ENCODE measurements at regions not wholly inside any gene's neighbourhood (a gene's known extent, or its start where the extent isn't known, plus 50 kb on each side); places are given as distances from the start of the nearest gene placed in this dataset.

GRCh38 chr5:174192901-174193300 lies 147.4 kb downstream of the NSG2 start:
- no peak for TF ChIP-seq CTCF (IDR thresholded peaks at IDR 0.05; ENCODE audit: low read depth, low read length)

GRCh38 chr5:174195517-174195916 lies 150.0 kb downstream of the NSG2 start:
- Histone ChIP-seq H3K4me3 (ENCODE audit: low read depth, low read length) (no peak overlapping the region), H3K27ac (no peak overlapping the region), H3K36me3 (no peaks in the 10 kb centered on the region), H3K27me3 (ENCODE audit: insufficient read depth, low read depth, severe bottlenecking) (peaks cover 22% of the 10 kb centered on the region), H3K9me3 (ENCODE audit: severe bottlenecking) (peaks cover 2% of the 10 kb centered on the region)
- no peak for TF ChIP-seq CTCF (IDR thresholded peaks at IDR 0.05; ENCODE audit: low read depth, low read length)
- DNase-seq: no peak

More at GRCh38 chr5:174192901-174193300, 147.4 kb downstream of the NSG2 start:
- DNase-seq: no peak
- Histone ChIP-seq H3K9me3 (ENCODE audit: severe bottlenecking) (no peaks in the 10 kb centered on the region), H3K27ac (no peak overlapping the region), H3K27me3 (ENCODE audit: insufficient read depth, low read depth, severe bottlenecking) (peaks cover 36% of the 10 kb centered on the region), H3K36me3 (no peaks in the 10 kb centered on the region), H3K4me3 (ENCODE audit: low read depth, low read length) (no peak overlapping the region)

GRCh38 chr5:174197929-174198328 lies 152.4 kb downstream of the NSG2 start:
- peaks cover 2% of the 10 kb centered on the region for H3K9me3 ChIP-seq (ENCODE audit: severe bottlenecking)
- H3K4me3 ChIP-seq (ENCODE audit: low read depth, low read length): no peak overlapping the region
- peaks cover 21% of the 10 kb centered on the region for H3K27me3 ChIP-seq (ENCODE audit: insufficient read depth, low read depth, severe bottlenecking)
- no peaks in the 10 kb centered on the region for H3K36me3 ChIP-seq
- H3K27ac ChIP-seq: no peak overlapping the region
- no peak for TF ChIP-seq CTCF (IDR thresholded peaks at IDR 0.05; ENCODE audit: low read depth, low read length)
- no peak for DNase-seq

- DNase-seq: no peak
- Histone ChIP-seq H3K4me3 (ENCODE audit: low read depth, low read length) (no peak overlapping the region), H3K27ac (no peak overlapping the region), H3K27me3 (ENCODE audit: insufficient read depth, low read depth, severe bottlenecking) (peaks cover 21% of the 10 kb centered on the region), H3K9me3 (ENCODE audit: severe bottlenecking) (peaks cover 2% of the 10 kb centered on the region), H3K36me3 (no peaks in the 10 kb centered on the region)
- no peak for TF ChIP-seq CTCF (IDR thresholded peaks at IDR 0.05; ENCODE audit: low read depth, low read length)
Measured at GRCh38 chr5:174198541-174198940, 153.0 kb downstream of the NSG2 start.

- Histone ChIP-seq H3K36me3 (no peaks in the 10 kb centered on the region), H3K27me3 (ENCODE audit: insufficient read depth, low read depth, severe bottlenecking) (peaks cover 16% of the 10 kb centered on the region), H3K9me3 (ENCODE audit: severe bottlenecking) (peaks cover 2% of the 10 kb centered on the region), H3K27ac (no peak overlapping the region), H3K4me3 (ENCODE audit: low read depth, low read length) (no peak overlapping the region)
- no peak for TF ChIP-seq CTCF (IDR thresholded peaks at IDR 0.05; ENCODE audit: low read depth, low read length)
- DNase-seq: no peak
Measured at GRCh38 chr5:174202996-174203395, 157.5 kb downstream of the NSG2 start.

GRCh38 chr5:174204535-174205313 lies 159.2 kb downstream of the NSG2 start:
- no peaks in the 10 kb centered on the region for H3K36me3 ChIP-seq

More at GRCh38 chr5:174204535-174205313, 159.2 kb downstream of the NSG2 start:
- H3K4me3 ChIP-seq (ENCODE audit: low read depth, low read length): no peak overlapping the region
- H3K27ac ChIP-seq: no peak overlapping the region
- no peak for DNase-seq
- H3K9me3 ChIP-seq (ENCODE audit: severe bottlenecking): peaks cover under 1% of the 10 kb centered on the region
- TF ChIP-seq CTCF (IDR thresholded peaks at IDR 0.05; ENCODE audit: low read depth, low read length): no peak
- peaks cover 16% of the 10 kb centered on the region for H3K27me3 ChIP-seq (ENCODE audit: insufficient read depth, low read depth, severe bottlenecking)
